ENCODE measurements at regions not wholly inside any gene's neighbourhood (a gene's known extent, or its start where the extent isn't known, plus 50 kb on each side); places are given as distances from the start of the nearest gene placed in this dataset.

DNA sequence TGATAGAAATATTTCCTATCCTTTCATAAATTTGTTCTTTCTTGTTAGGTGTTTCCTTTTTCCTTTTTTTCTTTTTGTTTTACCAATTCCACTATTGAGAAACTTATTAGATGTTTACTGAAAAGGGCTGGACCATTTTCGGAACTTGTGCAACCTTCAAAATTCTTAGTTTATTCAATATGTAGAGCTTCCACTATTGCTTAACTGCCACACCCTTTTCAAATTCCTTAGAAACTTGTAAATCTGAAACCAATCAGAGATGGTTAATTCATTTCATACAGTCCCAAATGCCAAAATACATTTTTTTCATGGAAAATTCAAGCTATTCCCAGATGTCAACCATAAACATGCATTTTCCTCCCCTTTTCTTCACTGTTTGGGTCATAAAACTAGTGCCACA, 66.1 kb upstream of the SLC39A8 start:
- intact Hi-C loops (cut with micrococcal nuclease) (no loop called here), dilution Hi-C loops (cut with MboI; ENCODE audit: extremely low pct_ligation_motif_present, low sequenced_read_pairs) (no loop called here)
- H3K9me1 ChIP-seq (replicated peaks; ENCODE audit: control insufficient read depth, extremely low read depth, insufficient read depth, low read length), result no peaks in the 10 kb centered on the region
- ChIA-PET POLR2A (no interaction called here), CTCF (no interaction called here)
- DNase-seq (ENCODE audit: low read depth, low spot score) (no peak), FAIRE-seq (no peak)
- H2AFZ ChIP-seq (ENCODE audit: low read depth, low read length), result no peak overlapping the region
- no peak overlapping the region for H3K27ac ChIP-seq (ENCODE audit: insufficient read depth, low read depth, low read length)
- BruUV-seq (replicated peaks), result no TSS peak
- TF ChIP-seq POLR2AphosphoS5 (IDR thresholded peaks at IDR 0.05; ENCODE audit: insufficient read depth, low read depth, low read length), result no peak
- no peak for TF ChIP-seq EZH2 (IDR thresholded peaks at IDR 0.05; ENCODE audit: borderline replicate concordance, low read depth, low read length, severe bottlenecking)
- no peak for TF ChIP-seq POLR2A (IDR thresholded peaks at IDR 0.05; ENCODE audit: low read depth, low read length)
- no peak for TF ChIP-seq MYC (IDR thresholded peaks at IDR 0.05; ENCODE audit: low read depth, low read length)
- TF ChIP-seq, protein P1, sequence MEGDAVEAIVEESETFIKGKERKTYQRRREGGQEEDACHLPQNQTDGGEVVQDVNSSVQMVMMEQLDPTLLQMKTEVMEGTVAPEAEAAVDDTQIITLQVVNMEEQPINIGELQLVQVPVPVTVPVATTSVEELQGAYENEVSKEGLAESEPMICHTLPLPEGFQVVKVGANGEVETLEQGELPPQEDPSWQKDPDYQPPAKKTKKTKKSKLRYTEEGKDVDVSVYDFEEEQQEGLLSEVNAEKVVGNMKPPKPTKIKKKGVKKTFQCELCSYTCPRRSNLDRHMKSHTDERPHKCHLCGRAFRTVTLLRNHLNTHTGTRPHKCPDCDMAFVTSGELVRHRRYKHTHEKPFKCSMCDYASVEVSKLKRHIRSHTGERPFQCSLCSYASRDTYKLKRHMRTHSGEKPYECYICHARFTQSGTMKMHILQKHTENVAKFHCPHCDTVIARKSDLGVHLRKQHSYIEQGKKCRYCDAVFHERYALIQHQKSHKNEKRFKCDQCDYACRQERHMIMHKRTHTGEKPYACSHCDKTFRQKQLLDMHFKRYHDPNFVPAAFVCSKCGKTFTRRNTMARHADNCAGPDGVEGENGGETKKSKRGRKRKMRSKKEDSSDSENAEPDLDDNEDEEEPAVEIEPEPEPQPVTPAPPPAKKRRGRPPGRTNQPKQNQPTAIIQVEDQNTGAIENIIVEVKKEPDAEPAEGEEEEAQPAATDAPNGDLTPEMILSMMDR (IDR thresholded peaks at IDR 0.05; ENCODE audit: extremely low read depth in 1 of 2, insufficient read depth in 1 of 2, low read depth in 1 of 2, low read length in 2 of 2), result no peak
- no peak for TF ChIP-seq JUN (IDR thresholded peaks at IDR 0.05; ENCODE audit: borderline replicate concordance, insufficient read depth, insufficient read length, low read depth)
- TF ChIP-seq GATA2 (IDR thresholded peaks at IDR 0.05; ENCODE audit: insufficient read depth, insufficient read length, low read depth, low read length), result no peak
- no peak for TF ChIP-seq FOS (IDR thresholded peaks at IDR 0.05; ENCODE audit: borderline replicate concordance, insufficient read depth, low read length)
- TF ChIP-seq MAX (IDR thresholded peaks at IDR 0.05; ENCODE audit: insufficient read depth, insufficient read length), result no peak
- no peaks in the 10 kb centered on the region for H3K27me3 ChIP-seq (ENCODE audit: control insufficient read depth in 2 of 2, insufficient read depth in 2 of 2, low read length in 2 of 2)
- H3K79me2 ChIP-seq (ENCODE audit: control insufficient read depth, insufficient read depth, low read length), result no peaks in the 10 kb centered on the region
- no peak overlapping the region for H3K4me3 ChIP-seq (replicated peaks in 1 of 3; ENCODE audit: insufficient read depth in 1 of 3, low read depth in 1 of 3, low read length in 3 of 3)
- no peaks in the 10 kb centered on the region for H3K36me3 ChIP-seq (ENCODE audit: control insufficient read depth in 2 of 2, extremely low read depth in 1 of 2, insufficient read depth in 2 of 2, low read length in 2 of 2)
- H4K20me1 ChIP-seq (replicated peaks; ENCODE audit: control insufficient read depth, extremely low read depth, insufficient read depth, low read length), result no peaks in the 10 kb centered on the region
- H3K9me3 ChIP-seq (replicated peaks; ENCODE audit: control insufficient read depth, insufficient read depth, low read length), result no peaks in the 10 kb centered on the region
- no peak overlapping the region for H3K4me2 ChIP-seq (ENCODE audit: insufficient read depth, low read length)
- H3K4me1 ChIP-seq (ENCODE audit: control insufficient read depth, extremely low read depth, insufficient read depth, low read length), result no peaks in the 10 kb centered on the region
- no peak overlapping the region for H3K9ac ChIP-seq (replicated peaks; ENCODE audit: extremely low read depth, insufficient read depth, low read length)
